Immature natural killer cell (primary cell): ENCODE measurements at regions not wholly inside any gene's neighbourhood (a gene's known extent, or its start where the extent isn't known, plus 50 kb on each side); places are given as distances from the start of the nearest gene placed in this dataset.

Source experiments
- DNase-seq, 3 donors: peaks; one replicate each; pipeline ENCODE4 v3.0.0; 2022; ENCODE audit warnings: mixed read lengths in 1 of 3
- H3K27ac Mint-ChIP-seq, 6 donors: one replicate each; pipeline ENCODE4 v1.8.0; 2020; ENCODE audit warnings: mixed read lengths in 6 of 6, mild to moderate bottlenecking in 5 of 6, inconsistent platforms in 4 of 6, moderate library complexity in 3 of 6
- H3K27me3 Mint-ChIP-seq, 3 donors: one replicate each; pipeline ENCODE4 v1.8.0; 2020 to 2021; ENCODE audit warnings: low read depth in 3 of 3, mild to moderate bottlenecking in 3 of 3, mixed read lengths in 3 of 3, moderate library complexity in 3 of 3, inconsistent platforms in 1 of 3
- H3K36me3 Mint-ChIP-seq, 3 donors: one replicate each; pipeline ENCODE4 v1.8.0; 2020; ENCODE audit warnings: mixed read lengths in 3 of 3, inconsistent platforms in 2 of 3, mild to moderate bottlenecking in 2 of 3
- H3K4me1 Mint-ChIP-seq, 2 donors: one replicate each; pipeline ENCODE4 v1.8.0; 2020; ENCODE audit warnings: inconsistent platforms in 2 of 2, mild to moderate bottlenecking in 2 of 2, mixed read lengths in 2 of 2, moderate library complexity in 1 of 2
- H3K4me3 Mint-ChIP-seq, 5 donors: one replicate each; pipeline ENCODE4 v1.8.0; 2020; ENCODE audit warnings: mild to moderate bottlenecking in 5 of 5, mixed read lengths in 5 of 5, inconsistent platforms in 3 of 5, moderate library complexity in 3 of 5
- H3K9me3 Mint-ChIP-seq, 6 donors: one replicate each; pipeline ENCODE4 v1.8.0; 2020; ENCODE audit warnings: mild to moderate bottlenecking in 6 of 6, mixed read lengths in 6 of 6, inconsistent platforms in 4 of 6, moderate library complexity in 3 of 6

DNA sequence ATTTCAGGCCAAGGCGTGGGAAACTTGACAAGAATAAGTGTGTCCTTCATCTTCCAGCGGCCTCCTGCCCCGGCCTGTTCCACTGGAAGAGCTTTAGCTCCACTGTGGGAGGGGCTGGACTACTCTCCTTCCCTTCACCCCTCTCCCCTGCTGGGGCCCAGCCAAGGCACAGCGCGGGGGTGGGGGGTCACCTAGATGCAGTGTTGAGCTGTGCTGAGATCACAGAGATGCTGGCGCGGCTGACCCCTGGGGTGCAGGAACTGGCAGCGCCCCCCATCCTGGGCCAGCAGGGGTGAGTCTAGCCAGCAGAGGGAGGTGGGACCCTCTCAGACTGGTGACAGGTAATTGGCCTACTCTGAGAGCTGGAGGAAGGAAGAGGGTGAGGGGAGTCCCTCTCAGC lies 111.8 kb upstream of the LHX1 start:
- Mint-ChIP-seq H3K27ac (no peak overlapping the region), H3K36me3 (no peaks in the 10 kb centered on the region), H3K27me3 (peaks cover 2 to 14% (median 7%) of the 10 kb centered on the region in 3 donors)

DNA sequence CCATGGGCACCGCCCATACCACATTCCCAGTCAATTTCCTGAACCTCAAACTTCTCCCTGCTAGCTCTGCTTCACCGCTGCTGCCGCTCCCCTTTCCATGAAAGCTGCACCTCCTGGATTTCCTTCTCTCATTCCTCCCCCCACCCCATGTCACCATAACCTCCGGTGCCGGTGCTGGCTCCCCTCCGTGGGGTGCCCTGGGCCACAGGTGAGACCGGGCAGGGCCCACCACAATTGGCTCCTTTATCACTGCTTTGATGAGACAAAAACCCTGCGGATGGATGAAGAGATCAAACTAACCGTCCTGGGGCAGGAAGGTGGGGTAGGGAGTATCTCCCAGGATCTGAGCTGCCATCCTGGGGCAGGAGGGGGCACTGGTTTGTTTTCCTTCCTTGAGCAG lies 111.3 kb upstream of the LHX1 start:
- no peak for DNase-seq
- Mint-ChIP-seq H3K9me3 (no peaks in the 10 kb centered on the region), H3K36me3 (no peaks in the 10 kb centered on the region), H3K4me3 (no peak overlapping the region), H3K27me3 (peaks cover 2 to 14% (median 7%) of the 10 kb centered on the region in 3 donors), H3K4me1 (no peaks in the 10 kb centered on the region), H3K27ac (no peak overlapping the region)

More for the DNA sequence above, 111.8 kb upstream of the LHX1 start:
- H3K4me1 Mint-ChIP-seq = no peaks in the 10 kb centered on the region
- H3K4me3 Mint-ChIP-seq = no peak overlapping the region
- no peaks in the 10 kb centered on the region for H3K9me3 Mint-ChIP-seq
- no peak for DNase-seq

- peaks cover 4 to 10% (median 5%) of the 10 kb centered on the region in 3 donors for H3K27me3 Mint-ChIP-seq
Measured at GRCh38 chr17:36827081-36827480, 110.2 kb upstream of the LHX1 start.

DNA sequence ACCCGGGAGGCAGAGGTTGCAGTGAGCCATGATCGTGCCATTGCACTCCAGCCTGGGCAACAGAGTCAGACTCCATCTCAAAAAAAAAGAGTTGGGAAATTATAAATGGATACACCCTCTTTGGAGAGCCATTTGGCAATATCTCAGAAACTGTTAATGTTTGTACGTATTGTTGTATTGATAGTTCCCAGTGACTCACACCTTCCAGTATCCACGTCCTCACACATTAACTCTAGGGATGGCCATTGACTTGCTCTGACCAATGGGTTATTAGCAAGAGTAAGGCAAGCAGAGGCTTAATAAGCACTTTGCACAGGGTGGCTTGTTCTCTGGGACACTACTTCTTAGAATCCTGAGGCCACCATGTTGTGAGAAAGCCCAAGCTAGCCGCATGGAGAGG lies 107.6 kb upstream of the LHX1 start:
- DNase-seq = no peak
- Mint-ChIP-seq H3K27ac (no peak overlapping the region), H3K4me1 (no peaks in the 10 kb centered on the region), H3K27me3 (peaks cover 2 to 7% (median 3%) of the 10 kb centered on the region in 3 donors), H3K4me3 (no peak overlapping the region), H3K36me3 (no peaks in the 10 kb centered on the region), H3K9me3 (no peaks in the 10 kb centered on the region)

More at GRCh38 chr17:36827081-36827480, 110.2 kb upstream of the LHX1 start:
- H3K36me3 Mint-ChIP-seq = no peaks in the 10 kb centered on the region
- H3K4me1 Mint-ChIP-seq = no peaks in the 10 kb centered on the region
- no peak overlapping the region for H3K27ac Mint-ChIP-seq
- no peaks in the 10 kb centered on the region for H3K9me3 Mint-ChIP-seq
- H3K4me3 Mint-ChIP-seq = no peak overlapping the region
- no peak for DNase-seq

GRCh38 chr17:36833279-36833678 lies 104.0 kb upstream of the LHX1 start:
- Mint-ChIP-seq H3K27ac (no peak overlapping the region), H3K9me3 (peaks cover 0 to 1% (median 0%) of the 10 kb centered on the region in 6 donors), H3K36me3 (no peaks in the 10 kb centered on the region), H3K4me3 (no peak overlapping the region), H3K4me1 (no peaks in the 10 kb centered on the region), H3K27me3 (peaks cover 4 to 6% (median 4%) of the 10 kb centered on the region in 3 donors)
- DNase-seq = no peak

DNA sequence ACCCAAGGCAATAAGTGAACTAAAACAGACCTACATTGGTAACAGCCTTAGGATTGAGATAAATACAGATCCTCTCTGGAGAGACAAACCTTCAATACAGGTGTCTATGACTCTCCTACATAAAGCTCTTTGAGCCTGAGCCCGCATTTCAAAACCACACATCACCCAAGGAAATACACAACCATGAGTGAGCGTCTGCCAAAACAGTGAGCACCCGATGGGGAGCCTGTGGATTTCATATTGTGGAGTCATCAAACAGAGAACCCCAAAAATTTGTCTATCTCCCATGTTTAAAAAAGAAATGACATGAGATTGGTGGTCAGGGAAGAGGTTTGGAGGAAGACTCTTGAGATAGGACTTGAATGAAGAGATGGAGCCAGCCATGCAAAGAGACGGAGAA lies 102.2 kb upstream of the LHX1 start:
- Mint-ChIP-seq H3K27me3 (peaks cover 0 to 4% (median 4%) of the 10 kb centered on the region in 3 donors), H3K4me3 (no peak overlapping the region), H3K4me1 (no peaks in the 10 kb centered on the region), H3K27ac (no peak overlapping the region), H3K9me3 (peaks cover 0 to 1% (median 0%) of the 10 kb centered on the region in 6 donors), H3K36me3 (no peaks in the 10 kb centered on the region)
- DNase-seq = no peak

DNA sequence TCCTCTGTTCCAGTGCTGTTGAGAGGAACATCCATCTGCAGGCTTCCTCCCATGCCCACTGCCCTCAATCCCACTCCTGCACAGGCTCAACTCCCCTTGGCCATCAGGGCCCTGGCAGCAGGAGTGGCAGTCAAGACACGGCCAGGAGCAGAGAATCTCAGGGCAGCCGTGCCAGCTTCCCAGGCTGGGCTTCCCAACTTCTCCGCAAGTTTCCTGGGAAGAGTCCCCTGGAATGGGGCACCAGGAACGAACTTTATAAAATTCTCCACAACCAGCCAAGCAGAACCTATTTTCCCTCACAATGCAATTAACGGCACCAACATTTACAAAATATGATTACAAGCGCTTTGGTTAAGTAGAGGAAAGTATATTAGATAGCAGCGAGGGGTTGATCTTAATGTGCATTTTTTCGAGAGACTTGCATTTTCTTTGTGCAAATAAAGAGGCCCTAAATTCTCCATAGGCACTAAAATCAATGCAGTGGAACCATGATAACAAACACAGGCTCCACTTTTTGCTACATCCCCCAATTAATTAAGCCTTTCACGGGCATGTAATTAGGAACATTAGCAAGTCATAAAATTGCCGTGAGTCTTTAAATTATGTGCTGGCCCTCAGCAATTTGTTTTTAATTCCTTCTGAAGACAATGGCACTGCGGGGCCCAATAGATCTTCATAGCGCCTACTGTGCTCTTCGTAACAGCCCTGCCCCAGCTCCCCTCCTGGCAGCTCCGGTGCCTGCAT lies 99.9 kb upstream of the LHX1 start:
- H3K4me3 Mint-ChIP-seq = no peak overlapping the region

DNA sequence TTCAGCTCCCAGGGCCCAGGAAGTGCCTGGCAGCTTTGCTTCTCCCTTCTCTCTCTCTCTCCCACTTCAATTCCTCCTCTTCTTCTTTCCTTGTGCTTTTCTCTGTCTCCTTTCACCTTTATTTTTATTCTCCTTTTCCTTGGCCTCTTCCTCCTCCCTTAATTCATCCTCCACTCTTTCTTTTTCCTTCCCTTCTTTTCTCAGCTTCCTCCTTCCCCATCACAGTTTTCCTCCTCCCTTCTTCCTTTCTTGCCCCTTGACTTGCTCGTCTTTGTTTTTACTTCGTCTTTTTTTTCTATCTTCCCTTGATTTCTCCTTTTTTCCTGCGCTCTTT lies 99.4 kb upstream of the LHX1 start:
- no peak overlapping the region for H3K4me3 Mint-ChIP-seq
- H3K36me3 Mint-ChIP-seq = no peaks in the 10 kb centered on the region
- DNase-seq = no peak
- no peaks in the 10 kb centered on the region for H3K4me1 Mint-ChIP-seq
- peaks cover 0 to 1% (median 0%) of the 10 kb centered on the region in 6 donors for H3K9me3 Mint-ChIP-seq
- H3K27ac Mint-ChIP-seq = no peak overlapping the region
- H3K27me3 Mint-ChIP-seq = peaks cover 6 to 8% (median 6%) of the 10 kb centered on the region in 3 donors

More for the DNA sequence above, 99.9 kb upstream of the LHX1 start:
- DNase-seq = no peak
- H3K36me3 Mint-ChIP-seq = no peaks in the 10 kb centered on the region
- H3K9me3 Mint-ChIP-seq = peaks cover 0 to 1% (median 0%) of the 10 kb centered on the region in 6 donors
- peaks cover 3 to 6% (median 4%) of the 10 kb centered on the region in 3 donors for H3K27me3 Mint-ChIP-seq
- H3K4me1 Mint-ChIP-seq = no peaks in the 10 kb centered on the region
- H3K27ac Mint-ChIP-seq = no peak overlapping the region

DNA sequence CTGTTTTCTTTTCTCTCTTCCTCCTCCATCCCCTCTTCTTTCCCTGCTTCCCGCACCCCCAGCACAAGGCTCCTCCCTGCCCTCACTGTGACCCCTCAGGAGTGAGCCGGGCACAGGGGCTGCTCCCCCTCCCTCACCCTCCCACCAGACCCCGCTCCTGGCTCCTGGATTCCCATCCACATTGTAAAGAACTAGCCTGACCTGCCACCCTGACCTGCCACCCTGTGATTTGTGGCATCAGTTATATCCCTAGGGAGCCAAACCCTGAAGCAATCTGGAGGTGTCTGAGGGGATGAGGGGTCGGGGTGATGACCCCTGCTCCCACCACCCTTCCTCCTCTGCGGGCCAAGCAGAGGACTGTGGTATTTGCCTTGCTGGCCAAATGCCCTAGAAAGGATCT lies 98.0 kb upstream of the LHX1 start:
- peaks cover 4 to 11% (median 6%) of the 10 kb centered on the region in 3 donors for H3K27me3 Mint-ChIP-seq
- no peak for DNase-seq
- no peaks in the 10 kb centered on the region for H3K4me1 Mint-ChIP-seq
- H3K36me3 Mint-ChIP-seq = no peaks in the 10 kb centered on the region
- no peak overlapping the region for H3K4me3 Mint-ChIP-seq
- H3K9me3 Mint-ChIP-seq = peaks cover 0 to 1% (median 0%) of the 10 kb centered on the region in 6 donors
- no peak overlapping the region for H3K27ac Mint-ChIP-seq

- H3K27me3 Mint-ChIP-seq = peaks cover 3 to 11% (median 8%) of the 10 kb centered on the region in 3 donors
- H3K27ac Mint-ChIP-seq = no peak overlapping the region
- no peaks in the 10 kb centered on the region for H3K4me1 Mint-ChIP-seq
- H3K9me3 Mint-ChIP-seq = peaks cover 0 to 1% (median 0%) of the 10 kb centered on the region in 6 donors
- no peaks in the 10 kb centered on the region for H3K36me3 Mint-ChIP-seq
- H3K4me3 Mint-ChIP-seq = no peak overlapping the region
- no peak for DNase-seq
Measured at GRCh38 chr17:36840796-36841195, 96.5 kb upstream of the LHX1 start.

DNA sequence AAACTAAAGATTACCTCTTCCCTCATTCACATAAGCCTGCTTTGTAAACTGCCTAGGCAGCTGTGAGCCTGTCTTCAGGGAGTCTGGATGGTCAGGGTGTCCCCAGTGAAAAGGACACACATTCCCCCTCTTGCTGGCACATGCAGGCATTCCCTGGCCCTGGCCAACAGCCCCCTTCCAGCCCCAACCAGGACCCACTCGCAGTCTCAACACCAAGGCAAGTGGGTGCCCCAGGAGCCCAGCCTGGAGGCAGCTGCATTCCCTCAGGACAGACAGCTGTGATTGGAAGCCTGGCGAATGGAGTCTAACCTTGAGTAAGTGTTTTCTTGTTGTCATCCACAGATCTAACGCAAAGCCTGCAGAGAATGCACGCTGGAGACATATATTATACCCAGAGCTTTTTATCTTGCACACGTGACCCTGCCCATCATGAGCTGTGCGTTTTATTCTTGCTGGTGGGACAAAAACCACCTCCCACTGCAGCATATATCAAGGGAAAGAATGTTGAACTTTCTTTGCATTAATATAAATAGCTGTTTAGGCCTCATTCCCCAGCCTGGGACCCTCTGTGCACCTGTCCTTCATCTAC lies 95.0 kb upstream of the LHX1 start:
- no peak for DNase-seq
- H3K27ac Mint-ChIP-seq = no peak overlapping the region
- H3K36me3 Mint-ChIP-seq = no peaks in the 10 kb centered on the region
- H3K9me3 Mint-ChIP-seq = peaks cover 0 to 1% (median 0%) of the 10 kb centered on the region in 6 donors
- no peak overlapping the region for H3K4me3 Mint-ChIP-seq
- H3K4me1 Mint-ChIP-seq = no peaks in the 10 kb centered on the region
- peaks cover 5 to 16% (median 8%) of the 10 kb centered on the region in 3 donors for H3K27me3 Mint-ChIP-seq

DNA sequence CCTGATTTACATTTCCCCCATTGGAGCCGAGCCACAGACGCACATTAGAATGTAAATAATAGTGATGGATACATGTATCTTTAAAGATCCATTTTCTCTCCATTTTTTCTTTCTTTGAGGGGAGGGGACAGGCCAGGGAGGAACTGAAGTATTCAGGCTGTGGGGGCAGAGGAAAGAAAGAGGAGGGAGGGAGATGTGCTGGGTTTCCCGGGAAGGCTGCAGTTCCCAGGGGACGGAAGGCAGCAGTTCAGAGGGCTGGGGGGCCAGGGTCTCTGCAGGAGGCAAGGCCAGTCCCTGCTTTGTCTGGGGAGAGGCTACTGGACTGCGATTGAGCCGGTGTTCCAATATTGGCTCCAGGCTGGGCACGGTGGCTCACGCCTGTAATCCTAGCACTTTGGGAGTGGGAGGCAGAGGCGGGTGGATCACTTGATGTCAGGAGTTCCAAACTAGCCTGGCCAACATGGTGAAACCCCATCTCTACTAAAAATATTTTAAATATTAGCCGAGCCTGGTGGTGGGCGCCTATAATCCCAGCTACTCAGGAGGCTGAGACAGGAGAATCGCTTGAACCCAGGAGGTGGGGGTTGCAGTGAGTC lies 94.2 kb upstream of the LHX1 start:
- Mint-ChIP-seq H3K36me3 (no peaks in the 10 kb centered on the region), H3K9me3 (no peaks in the 10 kb centered on the region), H3K27ac (no peak overlapping the region), H3K4me1 (no peaks in the 10 kb centered on the region), H3K4me3 (no peak overlapping the region), H3K27me3 (peaks cover 5 to 16% (median 5%) of the 10 kb centered on the region in 3 donors)
- DNase-seq = no peak

DNA sequence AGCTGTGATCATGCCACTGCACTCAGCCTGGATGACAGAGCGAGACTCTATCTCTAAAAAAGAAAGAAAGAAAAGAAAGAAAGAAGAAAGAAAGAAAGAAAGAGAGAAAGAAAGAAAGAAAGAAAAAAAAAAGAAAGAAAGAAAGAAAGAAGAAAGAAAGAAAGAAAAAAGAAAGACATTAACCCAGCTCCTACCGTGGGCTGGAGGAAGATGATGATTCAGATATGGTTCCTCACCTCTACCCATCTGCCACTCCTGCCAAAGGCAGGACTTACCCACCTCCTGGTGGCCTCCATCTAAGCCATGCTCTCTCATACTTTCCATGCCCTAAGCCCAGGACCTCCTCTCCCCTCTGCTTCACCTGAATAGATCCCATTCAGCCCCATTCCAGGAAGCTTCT lies 93.3 kb upstream of the LHX1 start:
- Mint-ChIP-seq H3K36me3 (no peaks in the 10 kb centered on the region), H3K27me3 (peaks cover 5 to 18% (median 5%) of the 10 kb centered on the region in 3 donors), H3K27ac (no peak overlapping the region), H3K9me3 (no peaks in the 10 kb centered on the region), H3K4me3 (no peak overlapping the region), H3K4me1 (no peaks in the 10 kb centered on the region)
- no peak for DNase-seq

- DNase-seq = no peak
- Mint-ChIP-seq H3K4me3 (no peak overlapping the region), H3K27me3 (peaks cover 5 to 18% (median 5%) of the 10 kb centered on the region in 3 donors), H3K9me3 (no peaks in the 10 kb centered on the region), H3K4me1 (no peaks in the 10 kb centered on the region), H3K36me3 (no peaks in the 10 kb centered on the region), H3K27ac (no peak overlapping the region)
Measured at GRCh38 chr17:36844601-36845000, 92.7 kb upstream of the LHX1 start.
